Frontal cortex (tissue), 3 donors: ENCODE measurements at regions not wholly inside any gene's neighbourhood (a gene's known extent, or its start where the extent isn't known, plus 50 kb on each side); places are given as distances from the start of the nearest gene placed in this dataset.

Experiments
- DNase-seq, 2 donors: peaks; one replicate each; pipeline ENCODE4 v3.0.0; 2012; ENCODE audit warnings: low spot score in 2 of 2
- FAIRE-seq: peaks from 2 replicates; lab custom pipeline; 2012; peaks lifted over from hg19 to GRCh38; lab: Jason Lieb, UNC
- donor health status: control.
- donor health status: control.
- donor health status: control.

GRCh38 chr3:177574222-177574856 lies 377.1 kb upstream of the TBL1XR1 start:
- FAIRE-seq (no peak), DNase-seq (no peak)

- DNase-seq (no peak), FAIRE-seq (no peak)
Measured at GRCh38 chr3:177576746-177577145, 379.5 kb upstream of the TBL1XR1 start.

GRCh38 chr3:177578488-177578887 lies 381.2 kb upstream of the TBL1XR1 start:
- DNase-seq, result no peak
- FAIRE-seq, result no peak

GRCh38 chr3:177579419-177579818 lies 382.1 kb upstream of the TBL1XR1 start:
- DNase-seq (no peak), FAIRE-seq (no peak)

GRCh38 chr3:177580437-177580836 lies 383.2 kb upstream of the TBL1XR1 start:
- no peak for DNase-seq
- no peak for FAIRE-seq

GRCh38 chr3:177585271-177585670 lies 388.0 kb upstream of the TBL1XR1 start:
- FAIRE-seq (no peak), DNase-seq (no peak)

- DNase-seq (no peak), FAIRE-seq (no peak)
Measured at GRCh38 chr3:177589041-177589650, 391.9 kb upstream of the TBL1XR1 start.

- no peak for DNase-seq
- FAIRE-seq, result no peak
Measured at GRCh38 chr3:177589911-177590381, 392.7 kb upstream of the TBL1XR1 start.

GRCh38 chr3:177590826-177591225 lies 393.5 kb upstream of the TBL1XR1 start:
- DNase-seq, result no peak
- FAIRE-seq, result no peak

- FAIRE-seq (no peak), DNase-seq (no peak)
Measured at GRCh38 chr3:177591379-177591778, 394.1 kb upstream of the TBL1XR1 start.

- DNase-seq (no peak), FAIRE-seq (no peak)
Measured at GRCh38 chr3:177594096-177594495, 396.8 kb upstream of the TBL1XR1 start.

GRCh38 chr3:177595530-177596188 lies 398.4 kb upstream of the TBL1XR1 start:
- no peak for DNase-seq
- no peak for FAIRE-seq

- DNase-seq (no peak), FAIRE-seq (no peak)
Measured at GRCh38 chr3:177596248-177596815, 399.1 kb upstream of the TBL1XR1 start.

- FAIRE-seq (no peak), DNase-seq (no peak)
Measured at GRCh38 chr3:177596816-177597271, 399.6 kb upstream of the TBL1XR1 start.

- DNase-seq, result no peak
- FAIRE-seq, result no peak
Measured at GRCh38 chr3:177597311-177598096, 400.2 kb upstream of the TBL1XR1 start.

- FAIRE-seq (no peak), DNase-seq (no peak)
Measured at GRCh38 chr3:177598097-177598833, 401.0 kb upstream of the TBL1XR1 start.

- FAIRE-seq (no peak), DNase-seq (no peak)
Measured at GRCh38 chr3:177599326-177599725, 402.0 kb upstream of the TBL1XR1 start.

- FAIRE-seq (no peak), DNase-seq (no peak)
Measured at GRCh38 chr3:177599837-177600236, 402.6 kb upstream of the TBL1XR1 start.

GRCh38 chr3:177600411-177600810 lies 403.1 kb upstream of the TBL1XR1 start:
- DNase-seq (no peak), FAIRE-seq (no peak)
